ENCODE measurements at regions not wholly inside any gene's neighbourhood (a gene's known extent, or its start where the extent isn't known, plus 50 kb on each side); places are given as distances from the start of the nearest gene placed in this dataset.
"Not testable (repeated sequence)": the region's sequence is repeated elsewhere in the genome, so short reads cannot be mapped to it uniquely, and the experiment has no call there.

DNA sequence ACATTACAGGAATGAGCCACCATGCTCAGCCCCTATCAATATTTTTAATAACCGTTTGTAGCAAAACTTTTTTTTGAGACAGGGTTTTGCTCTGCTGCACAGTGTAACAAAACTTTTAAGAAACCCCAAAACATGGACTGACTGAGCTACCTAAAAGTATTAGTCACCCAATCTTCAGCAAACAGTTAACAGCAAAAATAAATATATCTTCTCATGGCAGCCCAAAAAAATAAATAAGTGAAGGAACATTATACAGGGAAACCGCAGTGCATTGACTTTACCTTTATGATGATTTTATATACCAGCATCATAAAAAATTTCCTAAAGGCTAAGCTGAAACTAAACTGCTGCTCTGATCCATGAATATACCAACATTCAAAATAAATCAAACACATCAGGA lies 424.6 kb downstream of the METTL4 start:
- no peak overlapping the region for H3K4me3 ChIP-seq (ENCODE audit: low read depth, low read length)

- no peak overlapping the region for H3K4me3 ChIP-seq (ENCODE audit: low read depth, low read length)
Observed at GRCh38 chr18:2147476-2148230, 423.7 kb downstream of the METTL4 start.

DNA sequence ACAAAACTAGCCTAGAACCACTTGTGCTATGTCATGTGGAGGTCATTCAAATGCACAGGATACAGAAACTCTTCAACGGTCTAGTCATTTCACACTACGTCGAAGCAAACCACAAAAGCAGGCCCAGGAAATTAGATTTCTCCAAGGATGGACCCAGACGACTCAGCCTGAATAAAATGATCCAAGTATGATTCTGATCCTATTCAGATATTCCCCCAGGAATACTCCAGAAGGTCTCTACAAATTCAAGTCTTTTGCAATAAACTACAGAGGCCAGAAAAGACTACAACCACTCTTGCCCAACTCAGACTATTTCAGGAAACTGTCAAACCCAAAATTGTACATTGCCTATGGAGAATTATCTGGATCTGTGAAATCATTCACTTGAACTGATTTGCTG lies 422.5 kb downstream of the METTL4 start:
- no peak overlapping the region for H3K4me3 ChIP-seq (ENCODE audit: low read depth, low read length)

DNA sequence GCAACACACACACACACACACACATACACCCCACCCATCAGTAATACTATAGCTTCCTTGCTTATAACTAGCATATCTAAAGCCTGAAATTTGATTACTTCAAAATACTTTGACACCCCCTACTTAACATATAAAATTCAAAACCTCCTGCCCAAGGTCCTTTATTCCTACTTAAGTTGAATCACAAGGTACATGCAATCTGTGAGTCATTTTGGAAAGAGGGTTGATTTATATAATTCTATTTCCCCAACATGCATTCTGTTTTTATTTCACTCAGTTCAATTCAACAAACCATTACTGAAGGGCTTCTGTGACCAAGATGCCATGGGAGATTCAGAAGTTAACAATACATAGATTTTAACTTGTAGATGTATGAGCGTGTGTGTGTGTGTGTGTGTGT lies 420.7 kb downstream of the METTL4 start:
- H3K4me3 ChIP-seq (ENCODE audit: low read depth, low read length), result no peak overlapping the region

DNA sequence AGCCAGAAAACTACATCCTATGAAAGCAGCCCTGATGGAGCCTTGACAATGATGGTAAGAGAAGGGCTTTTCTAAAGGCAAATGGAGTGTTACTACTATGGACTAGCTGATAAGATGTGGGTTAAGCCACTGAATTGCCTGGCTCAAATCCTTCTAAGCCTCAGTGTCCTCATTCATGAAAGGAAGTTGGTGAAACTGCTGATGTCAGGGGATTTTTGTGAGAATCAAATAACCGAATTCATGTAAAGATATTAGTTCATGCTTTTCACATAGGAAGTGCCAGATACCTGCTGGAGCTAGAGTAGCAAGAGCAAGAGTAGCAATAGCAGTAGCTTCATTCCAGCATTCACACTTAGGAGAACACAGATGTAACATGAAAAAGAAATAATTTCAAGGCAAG lies 417.0 kb downstream of the METTL4 start:
- no peak overlapping the region for H3K4me3 ChIP-seq (ENCODE audit: low read depth, low read length)

DNA sequence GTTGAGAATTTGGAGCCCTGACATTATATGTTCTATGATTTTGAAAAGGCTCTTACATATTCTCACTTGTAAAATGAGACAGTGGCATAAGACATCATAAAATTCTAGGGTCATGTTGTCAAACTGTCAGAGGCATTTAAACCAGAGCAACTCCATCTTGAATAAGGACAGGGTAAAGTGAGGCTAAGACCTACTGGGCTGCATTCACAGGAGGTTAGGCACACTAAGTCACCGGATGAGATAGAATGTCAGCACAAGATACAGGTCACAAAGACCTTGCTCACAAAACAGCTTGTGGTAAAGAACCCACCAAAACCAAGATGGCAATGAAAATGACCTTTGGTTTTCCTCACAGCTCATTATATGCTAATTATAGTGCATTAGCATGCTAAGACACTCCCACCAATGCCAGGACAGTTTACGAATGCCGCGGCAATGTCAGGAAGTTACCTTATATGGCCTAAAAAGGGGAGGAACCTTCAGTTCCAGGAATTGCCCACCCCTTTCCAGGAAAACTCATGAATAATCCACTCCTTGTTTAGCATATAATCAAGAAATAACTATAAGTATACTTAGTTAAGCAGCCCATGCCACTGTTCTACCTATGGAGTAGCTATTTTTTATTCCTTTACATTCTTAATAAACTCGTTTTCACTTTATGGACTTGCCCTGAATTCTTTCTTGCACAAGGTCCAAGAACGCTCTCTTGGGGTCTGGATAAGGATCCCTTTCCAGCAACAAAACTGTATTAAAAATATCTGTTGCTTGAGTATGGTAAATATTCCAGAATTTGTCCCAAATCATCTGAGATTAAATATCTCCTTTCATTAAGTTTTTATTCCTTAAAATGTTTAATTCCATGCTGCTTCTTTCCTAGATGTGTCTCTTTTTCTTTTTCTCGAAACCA lies 406.4 kb downstream of the METTL4 start:
- H3K4me3 ChIP-seq (ENCODE audit: low read depth, low read length), result no peak overlapping the region

- H3K4me3 ChIP-seq (ENCODE audit: low read depth, low read length), result not testable (repeated sequence)
Observed at GRCh38 chr18:2166876-2167275, 404.4 kb downstream of the METTL4 start.

DNA sequence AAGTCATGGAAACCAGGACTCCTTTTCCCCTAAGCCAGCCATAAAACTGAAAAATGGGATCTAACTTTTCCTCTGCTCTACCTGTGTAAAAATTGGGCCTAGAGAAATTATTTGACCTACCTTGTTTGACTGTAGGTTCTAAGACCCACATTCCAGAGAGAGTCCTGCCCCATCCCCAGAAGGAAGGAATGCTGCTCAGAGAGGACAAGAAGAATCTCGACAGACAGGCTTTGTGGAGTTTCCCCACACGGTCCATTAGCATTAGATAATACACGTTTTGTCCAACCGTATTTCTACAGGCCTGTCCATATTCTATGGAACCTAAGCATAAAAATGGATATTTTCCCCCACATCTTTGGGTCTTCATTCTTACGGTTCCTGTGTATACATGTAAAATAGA lies 403.3 kb downstream of the METTL4 start:
- H3K4me3 ChIP-seq (ENCODE audit: low read depth, low read length), result no peak overlapping the region

DNA sequence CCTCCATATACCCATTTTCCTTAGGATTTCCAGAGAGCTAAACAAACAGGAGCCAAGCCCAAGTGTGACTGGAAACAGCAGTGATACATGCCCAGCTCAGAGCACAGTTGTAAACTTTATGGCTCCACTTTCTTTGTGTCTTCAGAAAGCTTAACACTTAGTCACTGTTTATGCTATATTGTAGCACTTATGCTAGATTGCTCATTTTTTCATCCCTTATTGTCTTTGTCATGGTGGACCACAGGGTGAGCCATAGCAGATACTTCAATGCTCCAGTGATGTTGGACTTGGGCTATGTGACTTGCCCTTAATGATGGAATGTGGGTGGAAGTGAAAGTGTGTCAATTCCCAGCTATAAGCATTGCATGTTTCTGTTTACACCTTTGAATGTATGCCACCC lies 401.6 kb downstream of the METTL4 start:
- H3K4me3 ChIP-seq (ENCODE audit: low read depth, low read length), result no peak overlapping the region

- H3K4me3 ChIP-seq (ENCODE audit: low read depth, low read length), result no peak overlapping the region
Observed at GRCh38 chr18:2171840-2172625, 399.3 kb downstream of the METTL4 start.

DNA sequence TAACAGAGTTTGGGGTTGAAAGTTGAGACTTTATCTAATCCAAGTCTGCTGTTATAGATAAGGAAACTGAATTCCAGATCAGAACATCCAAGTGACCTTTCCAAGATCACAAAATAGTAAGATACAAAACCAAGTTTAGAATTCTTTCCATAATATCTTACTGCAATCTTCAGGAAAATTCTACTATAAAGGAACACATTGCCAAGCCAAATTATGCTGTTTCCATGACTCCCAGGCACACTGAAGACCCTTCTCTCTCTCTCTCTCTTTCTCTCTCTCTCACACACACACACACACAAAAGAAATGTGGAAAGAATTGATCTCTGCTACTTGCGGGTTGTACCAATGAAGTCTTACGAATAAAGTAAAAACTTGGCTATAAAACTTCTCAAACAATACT lies 398.4 kb downstream of the METTL4 start:
- H3K4me3 ChIP-seq (ENCODE audit: low read depth, low read length), result no peak overlapping the region

DNA sequence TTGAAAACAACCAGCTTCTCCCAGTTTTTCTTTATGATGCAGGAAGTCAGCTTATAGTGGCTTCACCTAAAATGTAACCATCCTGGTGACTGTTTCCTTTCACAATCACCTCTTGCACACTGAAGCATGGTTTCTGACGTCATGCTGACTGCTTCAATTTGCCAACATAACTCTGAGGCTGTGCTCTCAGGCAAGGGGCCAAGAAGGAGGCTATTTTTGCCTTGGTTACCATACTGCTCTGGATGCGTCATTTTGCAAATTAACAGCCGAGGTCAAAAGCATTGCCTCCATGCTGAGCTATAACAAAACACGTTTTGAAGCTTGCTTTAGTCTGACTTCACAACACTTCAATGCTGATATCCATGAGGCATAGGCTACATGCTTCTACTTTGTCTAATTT lies 397.8 kb downstream of the METTL4 start:
- H3K4me3 ChIP-seq (ENCODE audit: low read depth, low read length), result no peak overlapping the region

GRCh38 chr18:2178036-2178435 lies 393.3 kb downstream of the METTL4 start:
- no peak overlapping the region for H3K4me3 ChIP-seq (ENCODE audit: low read depth, low read length)

- H3K4me3 ChIP-seq (ENCODE audit: low read depth, low read length), result no peak overlapping the region
Observed at GRCh38 chr18:2179498-2180183, 391.7 kb downstream of the METTL4 start.

GRCh38 chr18:2180586-2180985 lies 390.7 kb downstream of the METTL4 start:
- no peak overlapping the region for H3K4me3 ChIP-seq (ENCODE audit: low read depth, low read length)

- no peak overlapping the region for H3K4me3 ChIP-seq (ENCODE audit: low read depth, low read length)
Observed at GRCh38 chr18:2183432-2183831, 387.9 kb downstream of the METTL4 start.

- no peak overlapping the region for H3K4me3 ChIP-seq (ENCODE audit: low read depth, low read length)
Observed at GRCh38 chr18:2186967-2187366, 384.3 kb downstream of the METTL4 start.

- H3K4me3 ChIP-seq (ENCODE audit: low read depth, low read length), result no peak overlapping the region
Observed at GRCh38 chr18:2188258-2188657, 383.0 kb downstream of the METTL4 start.

DNA sequence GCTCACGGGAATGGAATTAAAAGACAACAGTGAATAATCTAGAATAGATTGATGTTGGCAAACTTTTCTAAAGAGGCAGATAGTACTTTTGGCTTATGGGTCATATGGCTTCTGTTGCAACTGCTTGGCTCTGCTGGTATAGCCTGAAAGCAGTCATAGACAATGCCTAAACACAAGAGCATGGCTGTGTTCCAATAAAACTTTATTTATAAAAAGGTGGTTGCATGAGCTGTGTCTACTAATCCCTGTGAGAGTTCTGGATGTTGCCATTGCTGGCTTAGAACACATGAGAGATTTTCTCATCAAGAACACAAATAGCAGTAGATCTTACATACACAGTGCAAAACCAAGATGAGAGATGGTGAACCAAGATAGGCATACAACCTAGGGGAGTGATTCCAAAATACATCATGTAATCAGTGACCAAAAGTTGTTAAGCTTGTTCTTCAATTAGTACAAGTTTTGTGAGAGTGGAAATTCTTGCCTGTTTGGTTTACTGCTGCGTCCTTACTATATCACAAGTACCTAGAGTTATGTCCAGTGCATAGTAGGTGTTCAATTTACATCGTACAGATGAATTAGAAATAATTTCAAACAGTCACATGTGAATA lies 380.0 kb downstream of the METTL4 start:
- H3K4me3 ChIP-seq (ENCODE audit: low read depth, low read length), result no peak overlapping the region

DNA sequence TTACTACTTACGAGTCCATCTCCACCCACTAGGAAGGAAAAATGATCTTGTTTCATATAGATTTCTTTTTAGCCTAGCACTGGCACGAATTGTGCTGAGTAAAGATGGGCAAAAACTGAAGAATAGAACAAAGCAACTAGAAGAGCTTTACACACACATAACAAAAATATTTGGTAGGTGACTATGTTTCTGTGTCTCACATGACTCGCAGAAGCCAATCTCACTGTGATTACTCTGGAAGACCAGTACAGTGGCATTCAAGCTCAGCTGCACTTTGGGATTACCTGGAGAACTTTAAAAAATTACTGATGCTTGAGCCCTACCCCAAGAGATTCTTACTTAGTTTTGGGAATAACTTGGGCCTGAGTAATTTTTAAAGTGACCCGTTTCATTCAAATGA lies 378.7 kb downstream of the METTL4 start:
- no peak overlapping the region for H3K4me3 ChIP-seq (ENCODE audit: low read depth, low read length)

Measured in iPS-11a (cell line).